HG03439 (cell line): ENCODE measurements at regions not wholly inside any gene's neighbourhood (a gene's known extent, or its start where the extent isn't known, plus 50 kb on each side); places are given as distances from the start of the nearest gene placed in this dataset.

Experiments
- ATAC-seq: cut with Tn5 transposase; IDR thresholded peaks from one replicate; pipeline ENCODE4 v1.9.1; 2021; ENCODE audit warnings: mild to moderate bottlenecking, moderate library complexity; ENCODE audit not compliant: unreplicated experiment

- ATAC-seq, result no peak
These were observed 380.9 kb upstream of the SMIM31 start for GRCh38 chr4:164373021-164373420.

GRCh38 chr4:164377277-164377676 lies 376.7 kb upstream of the SMIM31 start:
- ATAC-seq, result no peak

- ATAC-seq, result no peak
These were observed 375.6 kb upstream of the SMIM31 start for GRCh38 chr4:164378361-164378760.

- no peak for ATAC-seq
These were observed 374.2 kb upstream of the SMIM31 start for GRCh38 chr4:164379694-164380093.

- ATAC-seq, result no peak
These were observed 372.1 kb upstream of the SMIM31 start for GRCh38 chr4:164381859-164382258.

GRCh38 chr4:164383058-164383357 lies 370.9 kb upstream of the SMIM31 start:
- ATAC-seq, result no peak

- ATAC-seq, result no peak
These were observed 370.3 kb upstream of the SMIM31 start for GRCh38 chr4:164383358-164384220.

- ATAC-seq, result no peak
These were observed 369.5 kb upstream of the SMIM31 start for GRCh38 chr4:164384416-164384815.

- no peak for ATAC-seq
These were observed 357.5 kb upstream of the SMIM31 start for GRCh38 chr4:164396439-164396838.

- ATAC-seq, result no peak
These were observed 351.4 kb upstream of the SMIM31 start for GRCh38 chr4:164402554-164402953.

- no peak for ATAC-seq
These were observed 348.2 kb upstream of the SMIM31 start for GRCh38 chr4:164405774-164406173.

GRCh38 chr4:164408831-164409230 lies 345.1 kb upstream of the SMIM31 start:
- no peak for ATAC-seq

- no peak for ATAC-seq
These were observed 343.5 kb upstream of the SMIM31 start for GRCh38 chr4:164410401-164410800.

GRCh38 chr4:164412246-164412645 lies 341.7 kb upstream of the SMIM31 start:
- no peak for ATAC-seq

- ATAC-seq, result no peak
These were observed 340.2 kb upstream of the SMIM31 start for GRCh38 chr4:164413743-164414142.

- no peak for ATAC-seq
These were observed 330.1 kb upstream of the SMIM31 start for GRCh38 chr4:164423819-164424218.

- ATAC-seq, result no peak
These were observed 329.1 kb upstream of the SMIM31 start for GRCh38 chr4:164424846-164425245.

GRCh38 chr4:164428561-164428960 lies 325.4 kb upstream of the SMIM31 start:
- no peak for ATAC-seq

GRCh38 chr4:164438321-164438720 lies 315.6 kb upstream of the SMIM31 start:
- no peak for ATAC-seq

- ATAC-seq, result no peak
These were observed 314.9 kb upstream of the SMIM31 start for GRCh38 chr4:164439037-164439436.

GRCh38 chr4:164440199-164440598 lies 313.7 kb upstream of the SMIM31 start:
- ATAC-seq, result no peak

- no peak for ATAC-seq
These were observed 312.8 kb upstream of the SMIM31 start for GRCh38 chr4:164441109-164441508.

- ATAC-seq, result no peak
These were observed 311.8 kb upstream of the SMIM31 start for GRCh38 chr4:164442180-164442579.
